ENCODE measurements at regions not wholly inside any gene's neighbourhood (a gene's known extent, or its start where the extent isn't known, plus 50 kb on each side); places are given as distances from the start of the nearest gene placed in this dataset.

DNA sequence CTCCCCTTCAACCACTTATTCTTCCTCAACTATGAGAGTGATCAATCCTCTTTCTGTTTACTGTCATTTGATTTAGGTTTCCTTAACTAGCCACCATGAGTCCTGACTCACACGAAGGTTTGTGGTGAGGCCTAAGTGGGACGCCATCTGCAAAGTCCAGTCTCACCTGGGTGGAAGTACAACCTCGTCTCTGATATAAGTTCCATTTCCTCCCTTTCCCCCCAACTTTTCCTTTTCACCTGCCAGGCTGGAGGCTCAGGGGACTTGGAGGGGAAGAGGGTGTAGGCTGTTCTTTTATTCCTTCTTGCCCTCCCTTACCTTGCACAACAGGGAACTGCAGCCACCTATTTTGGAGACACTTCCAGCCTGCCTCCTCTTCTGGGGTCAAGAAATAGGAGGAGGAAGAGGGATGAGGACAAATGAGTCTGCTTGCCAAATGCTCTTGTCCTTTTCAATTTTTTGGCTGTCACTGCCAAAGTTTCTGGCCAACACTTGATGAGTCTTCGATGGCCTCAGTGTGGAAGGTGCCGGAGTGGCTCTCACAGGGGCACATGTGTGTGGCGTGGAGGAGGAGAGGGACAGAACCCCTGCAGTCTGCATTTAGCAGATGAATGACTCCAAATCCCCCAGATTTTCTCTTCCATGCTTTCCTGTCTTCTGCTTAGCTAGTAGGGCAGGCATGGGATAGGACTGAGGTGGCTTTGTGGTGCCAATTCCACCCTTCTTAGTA, 249.6 kb downstream of the NSG2 start:
- TF ChIP-seq, protein P1, sequence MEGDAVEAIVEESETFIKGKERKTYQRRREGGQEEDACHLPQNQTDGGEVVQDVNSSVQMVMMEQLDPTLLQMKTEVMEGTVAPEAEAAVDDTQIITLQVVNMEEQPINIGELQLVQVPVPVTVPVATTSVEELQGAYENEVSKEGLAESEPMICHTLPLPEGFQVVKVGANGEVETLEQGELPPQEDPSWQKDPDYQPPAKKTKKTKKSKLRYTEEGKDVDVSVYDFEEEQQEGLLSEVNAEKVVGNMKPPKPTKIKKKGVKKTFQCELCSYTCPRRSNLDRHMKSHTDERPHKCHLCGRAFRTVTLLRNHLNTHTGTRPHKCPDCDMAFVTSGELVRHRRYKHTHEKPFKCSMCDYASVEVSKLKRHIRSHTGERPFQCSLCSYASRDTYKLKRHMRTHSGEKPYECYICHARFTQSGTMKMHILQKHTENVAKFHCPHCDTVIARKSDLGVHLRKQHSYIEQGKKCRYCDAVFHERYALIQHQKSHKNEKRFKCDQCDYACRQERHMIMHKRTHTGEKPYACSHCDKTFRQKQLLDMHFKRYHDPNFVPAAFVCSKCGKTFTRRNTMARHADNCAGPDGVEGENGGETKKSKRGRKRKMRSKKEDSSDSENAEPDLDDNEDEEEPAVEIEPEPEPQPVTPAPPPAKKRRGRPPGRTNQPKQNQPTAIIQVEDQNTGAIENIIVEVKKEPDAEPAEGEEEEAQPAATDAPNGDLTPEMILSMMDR (IDR thresholded peaks at IDR 0.05), result no peak
- no peak for TF ChIP-seq POLR2A (IDR thresholded peaks at IDR 0.05)

Measured in body of pancreas (tissue), 4 donors.